SU-DHL-6 (cell line): ENCODE measurements at regions not wholly inside any gene's neighbourhood (a gene's known extent, or its start where the extent isn't known, plus 50 kb on each side); places are given as distances from the start of the nearest gene placed in this dataset.

Experiments used
- EZH2phosphoT487 ChIP-seq: fragments of 200-600 bp; sonication (generic), shearing (Covaris generic); conservative IDR thresholded peaks from 2 replicates; pipeline ENCODE4 v1.6.1; 2018; ENCODE audit warnings: mild to moderate bottlenecking, antibody characterized with exemption, low read length, moderate library complexity, mixed read lengths
- TF ChIP-seq, protein P1 (sequence below): fragments of 200-600 bp; sonication (generic); IDR thresholded peaks from one replicate; pipeline ENCODE4 v1.5.1; 2017; ENCODE audit warnings: antibody characterized with exemption, mild to moderate bottlenecking, low read length, moderate library complexity; ENCODE audit not compliant: insufficient read depth, poor library complexity, severe bottlenecking

DNA sequence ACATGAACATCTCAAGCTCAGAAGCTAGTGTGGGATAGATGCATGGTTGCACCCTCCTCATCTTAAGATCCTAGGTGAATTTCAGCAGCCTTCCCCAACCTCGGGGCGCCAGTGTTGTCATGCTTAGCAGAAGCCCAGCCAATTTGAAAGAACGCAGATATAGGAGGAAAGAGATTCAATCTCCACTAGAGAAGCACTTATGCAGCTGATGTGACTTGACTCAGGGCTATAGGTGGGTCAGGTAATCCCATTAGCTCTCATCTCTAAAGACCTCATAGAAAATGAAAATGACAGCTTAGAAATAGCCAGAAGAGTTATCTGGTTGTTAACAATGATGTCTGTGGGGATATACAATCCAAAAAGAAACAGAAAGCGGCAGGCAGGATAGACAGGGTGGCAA lies 310.5 kb downstream of the GPAM start:
- TF ChIP-seq, protein P1, sequence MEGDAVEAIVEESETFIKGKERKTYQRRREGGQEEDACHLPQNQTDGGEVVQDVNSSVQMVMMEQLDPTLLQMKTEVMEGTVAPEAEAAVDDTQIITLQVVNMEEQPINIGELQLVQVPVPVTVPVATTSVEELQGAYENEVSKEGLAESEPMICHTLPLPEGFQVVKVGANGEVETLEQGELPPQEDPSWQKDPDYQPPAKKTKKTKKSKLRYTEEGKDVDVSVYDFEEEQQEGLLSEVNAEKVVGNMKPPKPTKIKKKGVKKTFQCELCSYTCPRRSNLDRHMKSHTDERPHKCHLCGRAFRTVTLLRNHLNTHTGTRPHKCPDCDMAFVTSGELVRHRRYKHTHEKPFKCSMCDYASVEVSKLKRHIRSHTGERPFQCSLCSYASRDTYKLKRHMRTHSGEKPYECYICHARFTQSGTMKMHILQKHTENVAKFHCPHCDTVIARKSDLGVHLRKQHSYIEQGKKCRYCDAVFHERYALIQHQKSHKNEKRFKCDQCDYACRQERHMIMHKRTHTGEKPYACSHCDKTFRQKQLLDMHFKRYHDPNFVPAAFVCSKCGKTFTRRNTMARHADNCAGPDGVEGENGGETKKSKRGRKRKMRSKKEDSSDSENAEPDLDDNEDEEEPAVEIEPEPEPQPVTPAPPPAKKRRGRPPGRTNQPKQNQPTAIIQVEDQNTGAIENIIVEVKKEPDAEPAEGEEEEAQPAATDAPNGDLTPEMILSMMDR: no peak
- TF ChIP-seq EZH2phosphoT487: no peak
